K562 (cell line): ENCODE measurements at regions not wholly inside any gene's neighbourhood (a gene's known extent, or its start where the extent isn't known, plus 50 kb on each side); places are given as distances from the start of the nearest gene placed in this dataset.

ENCODE experiments used
- ATAC-seq: fragments of 200-7000 bp; cut with Tn5 transposase; 3 replicates; pipeline ENCODE4 v1.9.1; 2020; ENCODE audit warnings: moderate library complexity
- BruUV-seq: library from RNA; stranded (reverse); fragments of 400-500 nt; replicated peaks from 2 replicates; lab custom pipeline; 2021; lab: Mats Ljungman, UMichigan
- CTCF ChIA-PET: fragments of 300-600 bp; formaldehyde crosslinking; extraction: SDS; loops from one replicate; lab custom pipeline; 2021; ENCODE audit warnings: low intra/inter-chr PET ratio; lab: Yijun Ruan, JAX
- POLR2A ChIA-PET: fragments of 300-600, 350-650 bp; sonication (Branson Sonifier 250); formaldehyde crosslinking; extraction: SDS; loops from one replicate; lab custom pipeline; 2021; ENCODE audit warnings: antibody characterized with exemption, inconsistent platforms; lab: Yijun Ruan, JAX
- DNase-seq, 4 experiments: peaks; one replicate each; pipeline versions ENCODE4 v3.0.0 to v3.0.0-alpha.2; 2011 to 2018; ENCODE audit warnings: low spot score in 3 of 4, mixed read lengths in 3 of 4; ENCODE audit errors: extremely low read depth in 1 of 4
- FAIRE-seq: peaks from 2 replicates; lab custom pipeline; 2011; peaks lifted over from hg19 to GRCh38; lab: Jason Lieb, UNC
- H2AFZ ChIP-seq: 2 replicates; pipeline ENCODE4 v1.6.0; 2011; ENCODE audit warnings: low read depth, low read length, control low read depth, inconsistent platforms
- H3K27ac ChIP-seq: fragments of 200-600 bp; 3 replicates; pipeline ENCODE4 v1.8.0; 2011; ENCODE audit warnings: low read depth, mild to moderate bottlenecking, control low read depth, inconsistent platforms, low read length, moderate library complexity, mixed read lengths; ENCODE audit errors: extremely low read depth
- H3K27me3 ChIP-seq, 2 experiments: fragments of 300-600 bp in 1 of 2; 2 replicates in 1 of 2; 3 replicates in 1 of 2; pipeline versions ENCODE4 v1.6.0 to v1.8.0; 2011; ENCODE audit warnings: inconsistent platforms in 2 of 2, low read length in 2 of 2, mild to moderate bottlenecking in 1 of 2, mixed read lengths in 1 of 2, moderate library complexity in 1 of 2; ENCODE audit not compliant: control insufficient read depth in 2 of 2, insufficient read depth in 2 of 2
- H3K36me3 ChIP-seq: fragments of 300-600 bp; 3 replicates; pipeline ENCODE4 v1.8.0; 2011; ENCODE audit warnings: mild to moderate bottlenecking, low read length, inconsistent platforms; ENCODE audit not compliant: control insufficient read depth, insufficient read depth
- H3K4me1 ChIP-seq, 2 experiments: fragments of 200-600 bp in 1 of 2; replicated peaks in 1 of 2; 2 replicates in 1 of 2; 3 replicates in 1 of 2; pipeline versions ENCODE4 v1.5.1 to v1.8.0; 2011; ENCODE audit warnings: inconsistent platforms in 2 of 2, low read length in 2 of 2, mild to moderate bottlenecking in 1 of 2, mixed read lengths in 1 of 2, moderate library complexity in 1 of 2; ENCODE audit not compliant: control insufficient read depth in 2 of 2, insufficient read depth in 2 of 2
- H3K4me2 ChIP-seq: 2 replicates; pipeline ENCODE4 v1.6.1; 2011; ENCODE audit warnings: low read length, control low read depth, inconsistent platforms, mixed read lengths; ENCODE audit not compliant: insufficient read depth
- H3K4me3 ChIP-seq: fragments of 200-600 bp; sonication (generic), shearing (Covaris generic); 2 replicates; pipeline ENCODE4 v1.5.1; 2016; ENCODE audit warnings: control low read depth, inconsistent platforms
- H3K79me2 ChIP-seq: fragments of 200-600 bp; 3 replicates; pipeline ENCODE4 v1.8.0; 2011; ENCODE audit warnings: low read length, inconsistent platforms; ENCODE audit not compliant: control insufficient read depth, insufficient read depth
- H3K9ac ChIP-seq, 2 experiments: 2 replicates each; pipeline versions ENCODE4 v1.6.0 to v1.6.1; 2011; ENCODE audit warnings: low read depth in 2 of 2, low read length in 2 of 2, control low read depth in 1 of 2, inconsistent platforms in 1 of 2, mild to moderate bottlenecking in 1 of 2, mixed read lengths in 1 of 2; ENCODE audit not compliant: insufficient read depth in 1 of 2
- H3K9me1 ChIP-seq: one replicate; pipeline ENCODE4 v1.6.0; 2011; ENCODE audit warnings: inconsistent platforms, mild to moderate bottlenecking, low read length, moderate library complexity; ENCODE audit not compliant: control insufficient read depth, insufficient read depth
- H3K9me3 ChIP-seq: replicated peaks from 2 replicates; pipeline ENCODE4 v1.5.1; 2011; ENCODE audit warnings: low read depth, low read length, inconsistent platforms; ENCODE audit not compliant: control insufficient read depth, insufficient read depth
- H4K20me1 ChIP-seq: replicated peaks from 2 replicates; pipeline ENCODE4 v1.6.1; 2011; ENCODE audit warnings: low read length, inconsistent platforms, mixed read lengths; ENCODE audit not compliant: control insufficient read depth, insufficient read depth
- ELF4 ChIP-seq: fragments of 450-650 bp; formaldehyde crosslinking; IDR thresholded peaks from 2 replicates; pipeline ENCODE4 v1.4.0; 2022; ENCODE audit warnings: missing genetic modification characterization
- FIP1L1 ChIP-seq: fragments of 200-400 bp; formaldehyde crosslinking; IDR thresholded peaks from 2 replicates; pipeline ENCODE4 v1.6.1; 2018; ENCODE audit warnings: mild to moderate bottlenecking, low read depth, low read length; ENCODE audit not compliant: poor library complexity, severe bottlenecking
- HSF4 ChIP-seq: fragments of 250-450 bp; sonication (Bioruptor Pico); IDR thresholded peaks from 2 replicates; pipeline ENCODE4 v2.1.2; 2022; ENCODE audit warnings: mild to moderate bottlenecking, moderate library complexity, borderline replicate concordance
- MTA2 ChIP-seq: fragments of 450-650 bp; IDR thresholded peaks from 2 replicates; pipeline ENCODE4 v1.6.1; 2016; ENCODE audit warnings: low read depth
- POLR2A ChIP-seq: fragments of 450-650 bp; conservative IDR thresholded peaks from 2 replicates; pipeline ENCODE4 v1.6.1; 2016
- PRPF4 ChIP-seq: fragments of 200-400 bp; formaldehyde crosslinking; IDR thresholded peaks from one replicate; pipeline ENCODE4 v1.6.1; 2017; ENCODE audit warnings: low read length, low read depth, mild to moderate bottlenecking; ENCODE audit not compliant: insufficient read depth, poor library complexity, severe bottlenecking
- SRSF1 ChIP-seq: fragments of 200-400 bp; formaldehyde crosslinking; IDR thresholded peaks from 2 replicates; pipeline ENCODE4 v1.6.1; 2017; ENCODE audit warnings: mild to moderate bottlenecking, low read depth, low read length, moderate library complexity
- ZNF41 ChIP-seq: fragments of 250-450 bp; sonication (Bioruptor Pico); conservative IDR thresholded peaks from 2 replicates; pipeline ENCODE4 v1.4.0; 2020; ENCODE audit warnings: mild to moderate bottlenecking
- ZNF707 ChIP-seq: fragments of 250-450 bp; sonication (Bioruptor Pico); conservative IDR thresholded peaks from 2 replicates; pipeline ENCODE4 v1.8.0; 2022; ENCODE audit warnings: inconsistent platforms, mild to moderate bottlenecking, moderate library complexity
- ZNF764 ChIP-seq: fragments of 250-450 bp; sonication (Bioruptor Pico); IDR thresholded peaks from 2 replicates; pipeline ENCODE4 v1.4.0; 2020; ENCODE audit warnings: low read depth, mild to moderate bottlenecking, moderate library complexity
- WGBS: fragments of 100-300 bp; shearing (Covaris generic); methylation state at CpG from one replicate; pipeline ENCODE4 v1.1.6; 2016; ENCODE audit warnings: low coverage, mixed read lengths; ENCODE audit not compliant: insufficient coverage; ENCODE audit errors: missing lambda C conversion rate; 5-methylcytosine and 5-hydroxymethylcytosine counted together
- in situ Hi-C: fragments of 300-500 bp; cut with MboI; formaldehyde crosslinking; loops from 4 replicates; pipeline ENCODE4 v1.15.0; 2018; ENCODE audit warnings: inconsistent platforms, mixed read lengths
- intact Hi-C: fragments of 100-400 bp; cut with micrococcal nuclease; formaldehyde crosslinking; loops from 2 replicates; pipeline ENCODE4 v1.14.2; 2022
- TF ChIP-seq, protein P1 (sequence below): fragments of 250-450 bp; sonication (Bioruptor Pico); IDR thresholded peaks from 2 replicates; pipeline ENCODE4 v1.5.0; 2022; ENCODE audit warnings: mild to moderate bottlenecking
- TF ChIP-seq, protein P2 (sequence below): fragments of 200-400 bp; formaldehyde crosslinking; IDR thresholded peaks from 2 replicates; pipeline ENCODE4 v1.6.1; 2017; ENCODE audit warnings: mild to moderate bottlenecking, low read depth, low read length, moderate library complexity

DNA sequence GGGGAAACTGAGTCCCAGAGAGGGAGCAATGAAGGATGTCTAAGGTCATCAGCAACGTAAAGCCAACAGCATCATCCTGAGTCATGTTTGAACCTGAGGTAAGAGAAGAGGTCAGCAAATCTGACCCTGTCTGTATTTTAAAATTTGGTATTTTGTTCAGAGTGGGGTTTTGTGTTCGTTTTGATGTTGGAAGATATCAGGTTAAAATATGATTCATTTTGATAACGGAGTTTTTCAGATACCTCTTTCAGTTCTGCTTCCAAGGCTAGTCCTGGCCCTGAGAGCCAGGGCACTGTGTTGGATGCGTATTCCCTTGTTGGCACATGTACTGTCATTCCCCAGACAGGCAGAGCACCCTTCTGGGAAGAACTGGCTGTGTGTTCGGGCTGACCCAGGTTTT, 291.0 kb downstream of the NSG2 start:
- TF ChIP-seq POLR2A, result no peak
- TF ChIP-seq SRSF1, result no peak
- TF ChIP-seq, protein P1, sequence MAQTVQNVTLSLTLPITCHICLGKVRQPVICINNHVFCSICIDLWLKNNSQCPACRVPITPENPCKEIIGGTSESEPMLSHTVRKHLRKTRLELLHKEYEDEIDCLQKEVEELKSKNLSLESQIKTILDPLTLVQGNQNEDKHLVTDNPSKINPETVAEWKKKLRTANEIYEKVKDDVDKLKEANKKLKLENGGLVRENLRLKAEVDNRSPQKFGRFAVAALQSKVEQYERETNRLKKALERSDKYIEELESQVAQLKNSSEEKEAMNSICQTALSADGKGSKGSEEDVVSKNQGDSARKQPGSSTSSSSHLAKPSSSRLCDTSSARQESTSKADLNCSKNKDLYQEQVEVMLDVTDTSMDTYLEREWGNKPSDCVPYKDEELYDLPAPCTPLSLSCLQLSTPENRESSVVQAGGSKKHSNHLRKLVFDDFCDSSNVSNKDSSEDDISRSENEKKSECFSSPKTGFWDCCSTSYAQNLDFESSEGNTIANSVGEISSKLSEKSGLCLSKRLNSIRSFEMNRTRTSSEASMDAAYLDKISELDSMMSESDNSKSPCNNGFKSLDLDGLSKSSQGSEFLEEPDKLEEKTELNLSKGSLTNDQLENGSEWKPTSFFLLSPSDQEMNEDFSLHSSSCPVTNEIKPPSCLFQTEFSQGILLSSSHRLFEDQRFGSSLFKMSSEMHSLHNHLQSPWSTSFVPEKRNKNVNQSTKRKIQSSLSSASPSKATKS (CRISPR knock-in tag), result no peak
- TF ChIP-seq MTA2, result no peak
- TF ChIP-seq ZNF764 (CRISPR knock-in tag), result no peak
- TF ChIP-seq FIP1L1, result no peak
- no peak for TF ChIP-seq PRPF4
- TF ChIP-seq ELF4 (CRISPR knock-in tag), result no peak
- TF ChIP-seq ZNF707, result no peak
- TF ChIP-seq, protein P2, sequence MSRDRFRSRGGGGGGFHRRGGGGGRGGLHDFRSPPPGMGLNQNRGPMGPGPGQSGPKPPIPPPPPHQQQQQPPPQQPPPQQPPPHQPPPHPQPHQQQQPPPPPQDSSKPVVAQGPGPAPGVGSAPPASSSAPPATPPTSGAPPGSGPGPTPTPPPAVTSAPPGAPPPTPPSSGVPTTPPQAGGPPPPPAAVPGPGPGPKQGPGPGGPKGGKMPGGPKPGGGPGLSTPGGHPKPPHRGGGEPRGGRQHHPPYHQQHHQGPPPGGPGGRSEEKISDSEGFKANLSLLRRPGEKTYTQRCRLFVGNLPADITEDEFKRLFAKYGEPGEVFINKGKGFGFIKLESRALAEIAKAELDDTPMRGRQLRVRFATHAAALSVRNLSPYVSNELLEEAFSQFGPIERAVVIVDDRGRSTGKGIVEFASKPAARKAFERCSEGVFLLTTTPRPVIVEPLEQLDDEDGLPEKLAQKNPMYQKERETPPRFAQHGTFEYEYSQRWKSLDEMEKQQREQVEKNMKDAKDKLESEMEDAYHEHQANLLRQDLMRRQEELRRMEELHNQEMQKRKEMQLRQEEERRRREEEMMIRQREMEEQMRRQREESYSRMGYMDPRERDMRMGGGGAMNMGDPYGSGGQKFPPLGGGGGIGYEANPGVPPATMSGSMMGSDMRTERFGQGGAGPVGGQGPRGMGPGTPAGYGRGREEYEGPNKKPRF, result no peak
- TF ChIP-seq ZNF41 (CRISPR knock-in tag), result no peak
- no peak for TF ChIP-seq HSF4 (CRISPR knock-in tag)
- 0% methylated on average over 5 of the region's 5 CpGs for WGBS
- intact Hi-C loops (no loop called here), in situ Hi-C loops (no loop called here)
- ATAC-seq (no peak), FAIRE-seq (no peak), DNase-seq (no peak)
- H3K36me3 ChIP-seq, result no peaks in the 10 kb centered on the region
- no peak overlapping the region for H3K9ac ChIP-seq
- no peaks in the 10 kb centered on the region for H3K79me2 ChIP-seq
- peaks cover 16 to 58% of the 10 kb centered on the region in 2 experiments; a peak in 4 of 5 replicates for H3K27me3 ChIP-seq
- H3K4me3 ChIP-seq, result no peak overlapping the region
- H4K20me1 ChIP-seq, result no peaks in the 10 kb centered on the region; the same call in none of the 2 replicates
- H3K4me1 ChIP-seq, result no peaks in the 10 kb centered on the region
- no TSS peak for BruUV-seq
- H3K27ac ChIP-seq, result no peak overlapping the region
- no peaks in the 10 kb centered on the region for H3K9me3 ChIP-seq
- no peaks in the 10 kb centered on the region for H3K9me1 ChIP-seq
- CTCF ChIA-PET, result no interaction called here
- POLR2A ChIA-PET, result no interaction called here
- no peak overlapping the region for H2AFZ ChIP-seq
- H3K4me2 ChIP-seq, result no peak overlapping the region
